GM12873 (cell line): ENCODE measurements at regions not wholly inside any gene's neighbourhood (a gene's known extent, or its start where the extent isn't known, plus 50 kb on each side); places are given as distances from the start of the nearest gene placed in this dataset.

Experiments used
- TF ChIP-seq, protein P1 (sequence below): IDR thresholded peaks from 2 replicates; pipeline ENCODE4 v1.5.1; 2012; ENCODE audit warnings: low read depth, mild to moderate bottlenecking, moderate library complexity, low read length, control low read depth; ENCODE audit not compliant: insufficient read depth; ENCODE audit errors: missing control alignments

DNA sequence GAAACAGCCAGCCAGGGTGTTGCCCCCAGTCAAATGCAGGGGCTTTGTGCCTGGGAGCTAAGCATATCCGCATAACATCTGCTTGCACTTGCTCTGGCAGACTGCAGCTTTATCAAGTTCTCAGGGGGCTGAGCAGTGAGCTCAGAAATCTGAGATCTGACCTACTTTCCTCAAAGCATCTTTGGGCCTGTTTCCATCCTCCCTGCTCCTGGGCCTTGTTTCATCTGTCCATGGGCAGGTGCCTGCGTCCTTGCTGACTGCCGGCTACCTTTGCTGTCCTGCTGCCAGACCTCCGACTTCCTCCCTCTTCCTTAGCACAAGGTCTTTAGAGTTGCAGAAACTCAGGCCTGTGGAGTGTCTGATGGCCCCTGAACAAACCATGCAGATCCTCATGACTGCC is 131.2 kb upstream of the B3GAT1 start:
- TF ChIP-seq, protein P1, sequence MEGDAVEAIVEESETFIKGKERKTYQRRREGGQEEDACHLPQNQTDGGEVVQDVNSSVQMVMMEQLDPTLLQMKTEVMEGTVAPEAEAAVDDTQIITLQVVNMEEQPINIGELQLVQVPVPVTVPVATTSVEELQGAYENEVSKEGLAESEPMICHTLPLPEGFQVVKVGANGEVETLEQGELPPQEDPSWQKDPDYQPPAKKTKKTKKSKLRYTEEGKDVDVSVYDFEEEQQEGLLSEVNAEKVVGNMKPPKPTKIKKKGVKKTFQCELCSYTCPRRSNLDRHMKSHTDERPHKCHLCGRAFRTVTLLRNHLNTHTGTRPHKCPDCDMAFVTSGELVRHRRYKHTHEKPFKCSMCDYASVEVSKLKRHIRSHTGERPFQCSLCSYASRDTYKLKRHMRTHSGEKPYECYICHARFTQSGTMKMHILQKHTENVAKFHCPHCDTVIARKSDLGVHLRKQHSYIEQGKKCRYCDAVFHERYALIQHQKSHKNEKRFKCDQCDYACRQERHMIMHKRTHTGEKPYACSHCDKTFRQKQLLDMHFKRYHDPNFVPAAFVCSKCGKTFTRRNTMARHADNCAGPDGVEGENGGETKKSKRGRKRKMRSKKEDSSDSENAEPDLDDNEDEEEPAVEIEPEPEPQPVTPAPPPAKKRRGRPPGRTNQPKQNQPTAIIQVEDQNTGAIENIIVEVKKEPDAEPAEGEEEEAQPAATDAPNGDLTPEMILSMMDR: no peak

DNA sequence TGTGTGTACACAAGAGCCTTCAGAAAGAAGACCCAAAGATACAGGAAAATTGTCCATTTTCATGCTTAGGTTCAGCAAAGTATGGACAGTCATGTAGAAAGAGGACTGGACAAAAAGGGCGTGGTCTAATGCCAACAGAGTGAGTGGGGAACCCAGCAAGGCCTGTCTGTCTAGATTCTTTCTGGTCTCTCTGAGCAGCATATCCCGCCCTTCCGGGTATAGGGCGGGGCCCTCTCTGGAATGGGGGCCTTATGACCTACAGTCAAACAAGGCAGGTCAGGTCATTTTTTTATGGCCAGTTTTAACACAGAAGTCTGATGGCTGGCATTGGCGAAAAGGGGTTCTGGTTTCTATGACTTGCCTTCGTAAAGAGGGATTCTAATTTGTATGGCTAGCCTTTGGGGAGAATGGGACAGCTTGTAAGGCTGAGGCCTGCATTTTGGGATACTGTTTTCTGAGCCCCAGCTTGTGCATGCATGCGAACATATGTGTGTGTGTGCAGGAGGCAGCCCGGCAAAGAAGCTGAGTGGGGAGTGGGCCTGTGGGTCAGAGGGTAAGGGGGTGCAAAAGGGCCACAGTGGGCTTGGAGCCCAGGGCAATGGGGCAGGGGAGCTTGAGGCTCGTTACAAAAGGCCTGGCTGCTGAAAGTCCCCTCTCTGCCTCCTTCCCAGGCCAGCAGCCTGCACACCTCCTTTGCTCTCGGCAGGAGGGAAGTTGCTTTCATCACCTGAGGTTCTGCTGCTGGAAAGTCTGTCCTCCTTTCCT is 130.5 kb upstream of the B3GAT1 start:
- TF ChIP-seq, protein P1: no peak

DNA sequence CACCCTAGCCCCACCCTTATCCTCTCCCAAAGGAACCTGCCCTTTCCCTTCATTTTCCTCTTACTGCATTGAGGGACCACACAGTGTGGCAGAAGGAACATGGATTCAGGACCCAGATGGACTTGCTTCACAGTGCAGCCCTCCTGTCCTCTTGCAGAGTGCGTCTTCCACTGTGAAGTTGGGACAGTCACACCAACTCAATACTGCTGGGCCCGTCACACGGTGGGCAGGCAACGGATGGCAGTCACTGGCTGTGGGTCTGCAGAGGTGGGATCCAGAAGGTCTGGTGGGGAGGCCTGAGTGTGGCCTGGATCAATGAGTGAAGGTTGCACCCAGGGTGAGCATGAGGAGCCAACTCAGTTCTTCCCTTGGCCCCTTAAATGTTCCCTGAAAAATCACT is 129.9 kb upstream of the B3GAT1 start:
- TF ChIP-seq, protein P1: no peak

DNA sequence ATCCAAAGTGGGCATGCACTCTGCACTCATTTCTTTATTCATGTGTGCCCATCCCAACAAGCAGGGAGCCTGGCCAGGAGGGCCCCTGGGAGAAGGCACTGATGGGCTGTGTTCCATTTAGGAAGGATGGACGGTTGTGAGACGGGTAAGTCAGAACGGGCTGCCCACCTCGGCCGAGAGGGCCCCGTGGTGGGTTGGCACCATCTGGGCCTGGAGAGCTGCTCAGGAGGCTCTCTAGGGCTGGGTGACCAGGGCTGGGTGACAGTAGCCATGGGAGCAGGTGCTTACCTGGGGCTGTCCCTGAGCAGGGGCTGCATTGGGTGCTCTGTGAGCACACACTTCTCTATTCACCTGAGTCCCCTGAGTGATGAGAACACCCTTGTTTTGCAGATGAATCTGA is 129.3 kb upstream of the B3GAT1 start:
- TF ChIP-seq, protein P1: no peak

DNA sequence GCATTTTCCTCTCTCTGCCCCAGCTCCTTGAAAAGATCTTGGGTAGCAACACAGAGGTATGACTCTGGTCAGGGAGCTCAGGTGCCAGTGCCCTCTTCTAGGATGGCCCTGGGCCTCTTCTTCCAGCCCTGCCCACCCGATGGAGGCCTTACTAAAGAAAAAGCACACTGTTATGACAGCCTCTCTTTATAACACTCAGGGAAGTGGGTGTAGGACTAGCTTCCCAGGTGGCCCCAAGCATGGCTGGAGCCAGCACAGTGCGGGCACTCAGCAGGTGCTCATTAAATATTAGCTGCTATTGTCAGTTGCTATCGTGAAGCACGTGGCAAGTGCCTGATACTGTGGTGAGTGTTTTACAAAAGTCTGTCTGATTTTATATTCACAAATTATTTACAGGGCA is 127.2 kb upstream of the B3GAT1 start:
- TF ChIP-seq, protein P1: no peak

DNA sequence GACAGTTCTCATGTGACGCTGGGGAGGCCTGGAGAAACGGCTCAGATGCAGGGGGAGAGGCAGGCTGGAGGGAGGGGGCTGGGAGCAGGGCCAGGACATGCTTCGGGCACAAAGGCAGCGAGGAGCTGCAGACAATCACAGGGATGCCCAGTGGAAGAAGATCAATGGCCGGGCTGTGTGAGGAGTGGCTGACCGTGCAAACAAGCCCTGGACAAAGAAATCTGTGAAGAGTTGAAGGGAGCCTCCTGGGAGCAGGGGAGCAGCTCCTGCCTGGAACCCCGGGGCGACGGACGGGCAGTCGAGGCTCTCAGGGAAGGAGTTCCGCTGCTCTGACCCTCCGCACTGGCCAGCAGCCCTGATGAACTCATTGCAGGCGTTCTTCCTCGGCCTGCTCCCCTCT is 126.7 kb upstream of the B3GAT1 start:
- TF ChIP-seq, protein P1: no peak

DNA sequence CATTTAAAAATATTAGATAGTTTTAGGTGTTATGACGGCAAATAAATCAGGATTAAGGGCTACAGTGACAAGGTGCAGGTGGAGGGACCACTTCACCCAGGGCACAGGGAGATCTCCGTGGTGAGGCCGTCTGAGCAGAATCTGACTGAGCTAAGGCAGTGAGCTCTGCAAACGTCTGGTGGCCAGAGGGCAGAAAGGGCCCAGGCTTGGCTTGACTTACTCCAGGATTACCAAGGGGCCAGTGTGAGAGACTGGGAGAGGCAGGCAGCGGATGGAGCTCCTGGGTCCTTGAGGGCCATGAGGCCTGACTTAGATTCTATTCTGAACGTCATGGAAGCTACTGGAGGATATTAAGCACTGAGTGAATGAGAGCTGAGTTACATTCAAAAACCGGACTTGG is 125.9 kb upstream of the B3GAT1 start:
- TF ChIP-seq, protein P1: no peak

DNA sequence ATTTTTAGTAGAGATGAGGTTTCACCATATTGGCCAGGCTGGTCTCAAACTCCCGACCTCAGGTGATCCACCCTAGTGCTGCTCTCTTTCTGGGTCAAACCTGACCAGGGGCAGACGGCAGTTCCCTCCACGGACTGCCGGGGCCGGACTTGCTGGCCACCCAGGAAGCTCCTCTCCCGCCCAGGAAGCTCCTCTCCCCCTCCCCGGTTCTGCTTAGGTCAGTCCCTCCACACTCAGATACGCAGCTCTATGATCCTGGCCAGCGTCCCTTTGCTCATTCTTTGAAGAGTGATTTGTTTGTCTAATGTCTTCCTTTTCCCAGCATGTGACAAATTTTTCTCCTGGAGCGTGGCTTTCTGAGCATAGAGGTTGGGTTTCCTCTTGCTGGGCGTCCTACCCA is 125.3 kb upstream of the B3GAT1 start:
- TF ChIP-seq, protein P1: no peak
